ENCODE measurements at regions not wholly inside any gene's neighbourhood (a gene's known extent, or its start where the extent isn't known, plus 50 kb on each side); places are given as distances from the start of the nearest gene placed in this dataset.

DNA sequence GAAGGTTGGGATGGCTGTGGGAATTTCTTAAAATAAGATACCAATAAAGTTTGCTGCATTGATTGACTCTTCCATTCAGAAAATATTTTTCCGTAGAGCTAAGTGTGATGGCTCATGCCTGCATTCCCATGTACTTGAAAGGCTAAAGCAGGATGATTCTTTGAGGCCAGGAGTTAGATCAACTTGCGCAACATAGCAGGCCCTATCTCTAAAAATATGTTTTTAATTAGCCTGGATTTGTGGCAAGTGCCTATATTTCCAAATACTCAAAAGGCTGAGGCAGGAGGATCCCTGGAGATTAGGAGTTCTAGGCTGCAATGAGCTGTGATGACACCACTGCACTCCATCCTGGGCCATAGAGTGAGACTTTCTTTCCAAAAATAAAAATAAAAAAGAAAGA is 431.2 kb upstream of the PTCHD4 start:
- TF ChIP-seq TAF1 (conservative IDR thresholded peaks at IDR 0.05) (no peak), NR2F2 (IDR thresholded peaks at IDR 0.05) (no peak), YY1 (IDR thresholded peaks at IDR 0.05) (no peak), GABPA (IDR thresholded peaks at IDR 0.05 in 1 of 2, conservative IDR thresholded peaks at IDR 0.05 in 1 of 2) (no peak), RXRA (IDR thresholded peaks at IDR 0.05) (no peak), HNF4A (conservative IDR thresholded peaks at IDR 0.05) (no peak)
- TF ChIP-seq, protein P1, sequence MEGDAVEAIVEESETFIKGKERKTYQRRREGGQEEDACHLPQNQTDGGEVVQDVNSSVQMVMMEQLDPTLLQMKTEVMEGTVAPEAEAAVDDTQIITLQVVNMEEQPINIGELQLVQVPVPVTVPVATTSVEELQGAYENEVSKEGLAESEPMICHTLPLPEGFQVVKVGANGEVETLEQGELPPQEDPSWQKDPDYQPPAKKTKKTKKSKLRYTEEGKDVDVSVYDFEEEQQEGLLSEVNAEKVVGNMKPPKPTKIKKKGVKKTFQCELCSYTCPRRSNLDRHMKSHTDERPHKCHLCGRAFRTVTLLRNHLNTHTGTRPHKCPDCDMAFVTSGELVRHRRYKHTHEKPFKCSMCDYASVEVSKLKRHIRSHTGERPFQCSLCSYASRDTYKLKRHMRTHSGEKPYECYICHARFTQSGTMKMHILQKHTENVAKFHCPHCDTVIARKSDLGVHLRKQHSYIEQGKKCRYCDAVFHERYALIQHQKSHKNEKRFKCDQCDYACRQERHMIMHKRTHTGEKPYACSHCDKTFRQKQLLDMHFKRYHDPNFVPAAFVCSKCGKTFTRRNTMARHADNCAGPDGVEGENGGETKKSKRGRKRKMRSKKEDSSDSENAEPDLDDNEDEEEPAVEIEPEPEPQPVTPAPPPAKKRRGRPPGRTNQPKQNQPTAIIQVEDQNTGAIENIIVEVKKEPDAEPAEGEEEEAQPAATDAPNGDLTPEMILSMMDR (IDR thresholded peaks at IDR 0.05; ENCODE audit: low read depth, low read length, missing input control), result no peak
- TF ChIP-seq, protein P2, sequence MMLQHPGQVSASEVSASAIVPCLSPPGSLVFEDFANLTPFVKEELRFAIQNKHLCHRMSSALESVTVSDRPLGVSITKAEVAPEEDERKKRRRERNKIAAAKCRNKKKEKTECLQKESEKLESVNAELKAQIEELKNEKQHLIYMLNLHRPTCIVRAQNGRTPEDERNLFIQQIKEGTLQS (IDR thresholded peaks at IDR 0.05), result no peak

Measured in liver (tissue), 3 donors.